ENCODE measurements at regions not wholly inside any gene's neighbourhood (a gene's known extent, or its start where the extent isn't known, plus 50 kb on each side); places are given as distances from the start of the nearest gene placed in this dataset.

DNA sequence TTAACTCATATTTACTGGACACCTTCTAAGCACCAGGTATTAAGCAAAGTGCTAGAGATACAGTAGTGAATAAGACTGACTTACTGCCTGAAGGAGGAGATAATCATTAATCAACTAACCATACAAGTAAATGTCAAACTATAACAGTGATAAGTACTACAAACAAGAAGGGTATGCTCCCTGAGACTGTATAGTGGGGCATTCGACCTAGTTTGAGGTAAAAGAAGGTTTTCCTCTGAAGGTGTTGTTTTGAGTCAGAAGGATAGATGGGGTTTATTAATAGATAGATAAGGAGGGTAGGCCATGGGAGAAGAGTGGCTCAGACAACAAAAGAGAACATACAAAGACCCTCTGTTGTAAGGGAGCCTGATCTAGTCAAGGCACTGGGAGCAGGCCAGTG is 105.4 kb downstream of the DDIT4L start:
- TF ChIP-seq HCFC1 (IDR thresholded peaks at IDR 0.05; ENCODE audit: low read depth, low read length) (no peak), RFX5 (IDR thresholded peaks at IDR 0.05; ENCODE audit: low read depth, low read length) (no peak), ZBTB1 (CRISPR knock-in tag; IDR thresholded peaks at IDR 0.05; ENCODE audit: borderline replicate concordance, low read depth) (no peak)
- TF ChIP-seq, protein P1, sequence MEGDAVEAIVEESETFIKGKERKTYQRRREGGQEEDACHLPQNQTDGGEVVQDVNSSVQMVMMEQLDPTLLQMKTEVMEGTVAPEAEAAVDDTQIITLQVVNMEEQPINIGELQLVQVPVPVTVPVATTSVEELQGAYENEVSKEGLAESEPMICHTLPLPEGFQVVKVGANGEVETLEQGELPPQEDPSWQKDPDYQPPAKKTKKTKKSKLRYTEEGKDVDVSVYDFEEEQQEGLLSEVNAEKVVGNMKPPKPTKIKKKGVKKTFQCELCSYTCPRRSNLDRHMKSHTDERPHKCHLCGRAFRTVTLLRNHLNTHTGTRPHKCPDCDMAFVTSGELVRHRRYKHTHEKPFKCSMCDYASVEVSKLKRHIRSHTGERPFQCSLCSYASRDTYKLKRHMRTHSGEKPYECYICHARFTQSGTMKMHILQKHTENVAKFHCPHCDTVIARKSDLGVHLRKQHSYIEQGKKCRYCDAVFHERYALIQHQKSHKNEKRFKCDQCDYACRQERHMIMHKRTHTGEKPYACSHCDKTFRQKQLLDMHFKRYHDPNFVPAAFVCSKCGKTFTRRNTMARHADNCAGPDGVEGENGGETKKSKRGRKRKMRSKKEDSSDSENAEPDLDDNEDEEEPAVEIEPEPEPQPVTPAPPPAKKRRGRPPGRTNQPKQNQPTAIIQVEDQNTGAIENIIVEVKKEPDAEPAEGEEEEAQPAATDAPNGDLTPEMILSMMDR (IDR thresholded peaks at IDR 0.05 in 2 of 3, conservative IDR thresholded peaks at IDR 0.05 in 1 of 3; ENCODE audit: insufficient read depth in 2 of 3, low read depth in 1 of 3, low read length in 3 of 3), result no peak

Measured in K562 (cell line).